ENCODE measurements at regions not wholly inside any gene's neighbourhood (a gene's known extent, or its start where the extent isn't known, plus 50 kb on each side); places are given as distances from the start of the nearest gene placed in this dataset.

DNA sequence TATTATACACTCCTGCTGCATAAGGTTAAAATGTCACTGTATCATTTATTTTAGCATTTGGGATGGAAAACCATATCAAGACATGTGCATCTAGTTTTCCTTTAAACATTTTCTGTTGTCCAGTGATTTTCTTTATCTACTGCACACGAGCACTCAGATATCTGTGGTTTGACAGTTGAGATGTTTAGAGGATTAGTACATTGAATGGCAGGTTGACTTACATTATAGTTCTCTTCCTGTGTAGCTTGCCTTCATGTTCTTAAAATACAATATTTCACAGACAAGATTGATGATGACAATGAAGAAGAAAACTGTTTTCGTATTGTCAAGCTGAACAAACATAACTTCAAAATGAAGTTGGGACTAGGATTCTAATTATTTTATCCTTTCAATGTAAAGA, 2378.4 kb upstream of the WWC1 start:
- TF ChIP-seq, protein P1, sequence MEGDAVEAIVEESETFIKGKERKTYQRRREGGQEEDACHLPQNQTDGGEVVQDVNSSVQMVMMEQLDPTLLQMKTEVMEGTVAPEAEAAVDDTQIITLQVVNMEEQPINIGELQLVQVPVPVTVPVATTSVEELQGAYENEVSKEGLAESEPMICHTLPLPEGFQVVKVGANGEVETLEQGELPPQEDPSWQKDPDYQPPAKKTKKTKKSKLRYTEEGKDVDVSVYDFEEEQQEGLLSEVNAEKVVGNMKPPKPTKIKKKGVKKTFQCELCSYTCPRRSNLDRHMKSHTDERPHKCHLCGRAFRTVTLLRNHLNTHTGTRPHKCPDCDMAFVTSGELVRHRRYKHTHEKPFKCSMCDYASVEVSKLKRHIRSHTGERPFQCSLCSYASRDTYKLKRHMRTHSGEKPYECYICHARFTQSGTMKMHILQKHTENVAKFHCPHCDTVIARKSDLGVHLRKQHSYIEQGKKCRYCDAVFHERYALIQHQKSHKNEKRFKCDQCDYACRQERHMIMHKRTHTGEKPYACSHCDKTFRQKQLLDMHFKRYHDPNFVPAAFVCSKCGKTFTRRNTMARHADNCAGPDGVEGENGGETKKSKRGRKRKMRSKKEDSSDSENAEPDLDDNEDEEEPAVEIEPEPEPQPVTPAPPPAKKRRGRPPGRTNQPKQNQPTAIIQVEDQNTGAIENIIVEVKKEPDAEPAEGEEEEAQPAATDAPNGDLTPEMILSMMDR (IDR thresholded peaks at IDR 0.05): no peak
- TF ChIP-seq POLR2A (IDR thresholded peaks at IDR 0.05): no peak
